CD14-positive monocyte (primary cell): ENCODE measurements at regions not wholly inside any gene's neighbourhood (a gene's known extent, or its start where the extent isn't known, plus 50 kb on each side); places are given as distances from the start of the nearest gene placed in this dataset.
"Not testable (repeated sequence)": the region's sequence is repeated elsewhere in the genome, so short reads cannot be mapped to it uniquely, and the experiment has no call there.

Experiments
- DNase-seq, 3 donors: peaks; one replicate each; pipeline ENCODE4 v3.0.0-alpha.2; 2011 to 2022
- H2AFZ ChIP-seq: 2 replicates; pipeline ENCODE4 v1.6.0; 2012; ENCODE audit warnings: mild to moderate bottlenecking, low read depth, low read length, inconsistent platforms; ENCODE audit not compliant: insufficient read depth, poor library complexity, severe bottlenecking
- H3K27ac ChIP-seq, 2 donors: 1 replicate in 1 of 2; 2 replicates in 1 of 2; pipeline ENCODE4 v1.5.1; 2012 to 2013; ENCODE audit warnings: low read length in 2 of 2, control low read depth in 1 of 2, inconsistent platforms in 1 of 2, low read depth in 1 of 2, mild to moderate bottlenecking in 1 of 2
- H3K27me3 ChIP-seq, 2 donors: one replicate each; pipeline versions ENCODE4 v1.6.0 to v1.6.1; 2011 to 2013; ENCODE audit warnings: low read length in 2 of 2; ENCODE audit not compliant: control insufficient read depth in 2 of 2, insufficient read depth in 2 of 2
- H3K36me3 ChIP-seq, 2 donors: replicated peaks in 1 of 2; 1 replicate in 1 of 2; 2 replicates in 1 of 2; pipeline versions ENCODE4 v1.5.1 to v1.6.1; 2012 to 2013; ENCODE audit warnings: low read length in 2 of 2, control low read depth in 1 of 2, inconsistent platforms in 1 of 2, mild to moderate bottlenecking in 1 of 2; ENCODE audit not compliant: insufficient read depth in 2 of 2, control insufficient read depth in 1 of 2
- H3K4me1 ChIP-seq, 2 donors: 1 replicate in 1 of 2; 2 replicates in 1 of 2; pipeline versions ENCODE4 v1.5.1 to v1.6.1; 2012 to 2013; ENCODE audit warnings: low read length in 2 of 2, control low read depth in 1 of 2, inconsistent platforms in 1 of 2, mild to moderate bottlenecking in 1 of 2, moderate library complexity in 1 of 2; ENCODE audit not compliant: insufficient read depth in 2 of 2, control insufficient read depth in 1 of 2
- H3K4me2 ChIP-seq: replicated peaks from 2 replicates; pipeline ENCODE3; 2012; ENCODE audit warnings: low read length, moderate library complexity, mild to moderate bottlenecking; ENCODE audit not compliant: poor library complexity, severe bottlenecking; ENCODE audit errors: extremely low read depth
- H3K4me3 ChIP-seq, 3 experiments: fragments of 200-600 bp in 1 of 3; sonication (generic) in 1 of 3; replicated peaks in 1 of 3; 1 replicate in 2 of 3; 2 replicates in 1 of 3; pipeline ENCODE4 v1.5.1; 2011 to 2013; ENCODE audit warnings: low read length in 3 of 3, mild to moderate bottlenecking in 3 of 3, control low read depth in 2 of 3, low read depth in 2 of 3, inconsistent platforms in 1 of 3, moderate library complexity in 1 of 3
- H3K79me2 ChIP-seq: 2 replicates; pipeline ENCODE4 v1.6.0; 2012; ENCODE audit warnings: mild to moderate bottlenecking, control low read depth, inconsistent platforms, low read length, moderate library complexity; ENCODE audit not compliant: insufficient read depth
- H3K9ac ChIP-seq: 2 replicates; pipeline ENCODE4 v1.6.0; 2017; ENCODE audit warnings: low read length, mild to moderate bottlenecking; ENCODE audit not compliant: insufficient read depth, poor library complexity, severe bottlenecking
- H3K9me3 ChIP-seq, 2 donors: replicated peaks in 1 of 2; 1 replicate in 1 of 2; 2 replicates in 1 of 2; pipeline versions ENCODE4 v1.5.1 to v1.6.1; 2012 to 2013; ENCODE audit warnings: low read length in 2 of 2, control low read depth in 1 of 2; ENCODE audit not compliant: control insufficient read depth in 1 of 2, insufficient read depth in 1 of 2
- H4K20me1 ChIP-seq: 2 replicates; pipeline ENCODE4 v1.6.0; 2012; ENCODE audit warnings: mild to moderate bottlenecking, low read length, control low read depth, moderate library complexity; ENCODE audit not compliant: insufficient read depth
- H3K27ac Mint-ChIP-seq, 7 donors: one replicate each; pipeline ENCODE4 v1.8.0; 2020; ENCODE audit warnings: mild to moderate bottlenecking in 7 of 7, mixed read lengths in 7 of 7, moderate library complexity in 6 of 7, inconsistent platforms in 2 of 7
- H3K27me3 Mint-ChIP-seq, 3 donors: one replicate each; pipeline ENCODE4 v1.8.0; 2021 to 2022; ENCODE audit warnings: low read depth in 3 of 3, mild to moderate bottlenecking in 3 of 3, mixed read lengths in 3 of 3, moderate library complexity in 3 of 3, inconsistent platforms in 1 of 3
- H3K36me3 Mint-ChIP-seq, 2 donors: one replicate each; pipeline ENCODE4 v1.8.0; 2020; ENCODE audit warnings: mixed read lengths in 2 of 2, inconsistent platforms in 1 of 2, mild to moderate bottlenecking in 1 of 2
- H3K4me1 Mint-ChIP-seq: one replicate; pipeline ENCODE4 v1.8.0; 2020; ENCODE audit warnings: mild to moderate bottlenecking, mixed read lengths
- H3K4me3 Mint-ChIP-seq, 2 donors: one replicate each; pipeline ENCODE4 v1.8.0; 2020; ENCODE audit warnings: mild to moderate bottlenecking in 2 of 2, mixed read lengths in 2 of 2, moderate library complexity in 1 of 2
- H3K9me3 Mint-ChIP-seq, 7 donors: one replicate each; pipeline ENCODE4 v1.8.0; 2020 to 2022; ENCODE audit warnings: mixed read lengths in 7 of 7, mild to moderate bottlenecking in 6 of 7, moderate library complexity in 6 of 7, inconsistent platforms in 2 of 7
- CTCF ChIP-seq: fragments of 200-600 bp; IDR thresholded peaks from one replicate; pipeline ENCODE4 v1.8.0; 2022; ENCODE audit warnings: antibody characterized with exemption, mild to moderate bottlenecking
- WGBS: methylation state at CpG from one replicate; pipeline ENCODE4 v1.1.5; 2013; ENCODE audit warnings: missing lambda C conversion rate; ENCODE audit not compliant: insufficient coverage; 5-methylcytosine and 5-hydroxymethylcytosine counted together
- intact Hi-C, 2 donors: fragments of 100-400 bp; cut with micrococcal nuclease; formaldehyde crosslinking; loops; one replicate each; pipeline versions ENCODE4 v1.15.0 to v1.15.1; 2023

- Histone ChIP-seq H3K79me2 (no peaks in the 10 kb centered on the region), H3K4me2 (no peak overlapping the region), H3K27ac (no peak overlapping the region), H3K36me3 (no peaks in the 10 kb centered on the region), H3K27me3 (no peaks in the 10 kb centered on the region), H3K4me3 (no peak overlapping the region), H2AFZ (no peak overlapping the region), H3K4me1 (no peaks in the 10 kb centered on the region), H4K20me1 (no peaks in the 10 kb centered on the region), H3K9me3 (peaks cover 0 to 11% of the 10 kb centered on the region in 2 donors), H3K9ac (no peak overlapping the region)
- no peak overlapping the region for H3K4me3 Mint-ChIP-seq
- H3K27me3 Mint-ChIP-seq, result no peaks in the 10 kb centered on the region
- H3K4me1 Mint-ChIP-seq, result no peaks in the 10 kb centered on the region
- no peaks in the 10 kb centered on the region for H3K36me3 Mint-ChIP-seq
- TF ChIP-seq CTCF, result no peak
- DNase-seq, result no peak
- intact Hi-C loops, result no loop called here
- peaks cover 0 to 11% (median 5%) of the 10 kb centered on the region in 7 donors for H3K9me3 Mint-ChIP-seq
- WGBS, result no CpG with 5 or more reads among the region's 3 CpGs
- no peak overlapping the region for H3K27ac Mint-ChIP-seq
These were observed 818.6 kb downstream of the EPHA4 start for GRCh38 chr2:220753486-220753885.

- Histone ChIP-seq H3K27me3 (no peaks in the 10 kb centered on the region), H3K4me1 (no peaks in the 10 kb centered on the region), H3K9ac (no peak overlapping the region), H3K4me2 (no peak overlapping the region), H3K9me3 (peaks cover 0 to 2% of the 10 kb centered on the region in 2 donors), H3K27ac (no peak overlapping the region), H3K36me3 (no peaks in the 10 kb centered on the region), H3K4me3 (no peak overlapping the region), H3K79me2 (no peaks in the 10 kb centered on the region), H4K20me1 (no peaks in the 10 kb centered on the region), H2AFZ (no peak overlapping the region)
- H3K4me3 Mint-ChIP-seq, result peak overlapping the region in 1 of 2 donors; percentile 3
- no peak for DNase-seq
- intact Hi-C loops, result no loop called here
- H3K27me3 Mint-ChIP-seq, result no peaks in the 10 kb centered on the region
- no peak overlapping the region for H3K27ac Mint-ChIP-seq
- no peaks in the 10 kb centered on the region for H3K4me1 Mint-ChIP-seq
- no peak for TF ChIP-seq CTCF
- H3K9me3 Mint-ChIP-seq, result peaks cover 0 to 13% (median 4%) of the 10 kb centered on the region in 7 donors
- WGBS, result 88% methylated on average over 5 of the region's 6 CpGs
- H3K36me3 Mint-ChIP-seq, result no peaks in the 10 kb centered on the region
These were observed 815.5 kb downstream of the EPHA4 start for GRCh38 chr2:220756653-220757052.

- DNase-seq, H3K4me3 Mint-ChIP-seq, H3K27ac Mint-ChIP-seq, H3K4me2 ChIP-seq, H3K9ac ChIP-seq, H3K4me1 ChIP-seq, H3K79me2 ChIP-seq, H3K9me3 Mint-ChIP-seq, H3K36me3 ChIP-seq, H3K27me3 Mint-ChIP-seq, H3K4me1 Mint-ChIP-seq, H3K27ac ChIP-seq, H3K36me3 Mint-ChIP-seq, H3K27me3 ChIP-seq, H2AFZ ChIP-seq, H3K4me3 ChIP-seq, intact Hi-C loops, H4K20me1 ChIP-seq, H3K9me3 ChIP-seq: not testable (repeated sequence)
- no CpG with 5 or more reads among the region's 5 CpGs for WGBS
These were observed 813.7 kb downstream of the EPHA4 start for GRCh38 chr2:220758376-220758775.
